PC-3 (cell line): ENCODE measurements at regions not wholly inside any gene's neighbourhood (a gene's known extent, or its start where the extent isn't known, plus 50 kb on each side); places are given as distances from the start of the nearest gene placed in this dataset.

Source experiments
- ATAC-seq: fragments of 200-7000 bp; cut with Tn5 transposase; 2 replicates; pipeline ENCODE4 v1.9.1; 2020; ENCODE audit warnings: mild to moderate bottlenecking, moderate library complexity
- BruUV-seq: library from RNA; stranded (reverse); fragments of 400-500 nt; replicated peaks from 2 replicates; lab custom pipeline; 2021; lab: Mats Ljungman, UMichigan
- CTCF ChIA-PET: fragments of 300-600 bp; sonication (Branson Sonifier 250); formaldehyde crosslinking; loops from one replicate; lab custom pipeline; 2022; ENCODE audit warnings: antibody characterized with exemption; lab: Charles Lee
- POLR2A ChIA-PET: fragments of 300-600 bp; sonication (Branson Sonifier 250); formaldehyde crosslinking; loops from one replicate; lab custom pipeline; 2022; ENCODE audit warnings: antibody characterized with exemption; ENCODE audit not compliant: unreplicated experiment; lab: Charles Lee
- DNase-seq: peaks from one replicate; pipeline ENCODE4 v3.0.0-alpha.2; 2015
- H2AFZ ChIP-seq: fragments of 300-600 bp; sonication (generic); 2 replicates; pipeline ENCODE4 v1.6.0; 2016; ENCODE audit warnings: antibody characterized with exemption, low read length
- H3F3A ChIP-seq: fragments of 300-600 bp; sonication (generic); one replicate; pipeline ENCODE4 v1.6.0; 2017; ENCODE audit warnings: antibody characterized with exemption, low read length, control low read depth, mild to moderate bottlenecking; ENCODE audit not compliant: unreplicated experiment
- H3K27ac ChIP-seq: fragments of 300-600 bp; sonication (generic); 2 replicates; pipeline ENCODE4 v1.5.1; 2016; ENCODE audit warnings: mild to moderate bottlenecking, low read length
- H3K27me3 ChIP-seq: fragments of 300-600 bp; sonication (generic); 2 replicates; pipeline ENCODE4 v1.6.1; 2016; ENCODE audit warnings: low read length, mixed read lengths
- H3K36me3 ChIP-seq: fragments of 300-600 bp; sonication (generic); 2 replicates; pipeline ENCODE4 v1.6.1; 2016; ENCODE audit warnings: low read depth, mixed run types, low read length, mixed read lengths
- H3K4me1 ChIP-seq: fragments of 300-600 bp; sonication (generic); 2 replicates; pipeline ENCODE4 v1.5.1; 2016; ENCODE audit warnings: low read length; ENCODE audit not compliant: insufficient read depth
- H3K4me2 ChIP-seq: fragments of 300-600 bp; sonication (generic); 2 replicates; pipeline ENCODE4 v1.6.0; 2016; ENCODE audit warnings: low read length
- H3K4me3 ChIP-seq: fragments of 300-600 bp; sonication (generic); 2 replicates; pipeline ENCODE4 v1.5.1; 2016; ENCODE audit warnings: mild to moderate bottlenecking, low read length, mixed read lengths
- H3K79me2 ChIP-seq: fragments of 300-600 bp; sonication (generic); 2 replicates; pipeline ENCODE4 v1.6.1; 2017; ENCODE audit warnings: low read length, mixed read lengths
- H3K9ac ChIP-seq: fragments of 300-600 bp; sonication (generic); 2 replicates; pipeline ENCODE4 v1.6.0; 2016; ENCODE audit warnings: mild to moderate bottlenecking, low read length
- H3K9me2 ChIP-seq: fragments of 300-600 bp; sonication (generic); replicated peaks from 2 replicates; pipeline ENCODE4 v1.6.1; 2016; ENCODE audit warnings: mixed run types, low read length, mixed read lengths
- H3K9me3 ChIP-seq: fragments of 300-600 bp; sonication (generic); 2 replicates; pipeline ENCODE4 v1.6.1; 2016; ENCODE audit warnings: low read length, mixed read lengths
- H4K20me1 ChIP-seq: fragments of 300-600 bp; sonication (generic); 2 replicates; pipeline ENCODE4 v1.6.1; 2016; ENCODE audit warnings: low read length, mixed read lengths
- EZH2 ChIP-seq: fragments of 300-600 bp; sonication (generic); IDR thresholded peaks from one replicate; pipeline ENCODE4 v1.6.1; 2017; ENCODE audit warnings: antibody characterized with exemption, mild to moderate bottlenecking, low read length; ENCODE audit not compliant: unreplicated experiment
- EZH2phosphoT487 ChIP-seq: fragments of 300-600 bp; sonication (generic); IDR thresholded peaks from 2 replicates; pipeline ENCODE4 v1.6.1; 2018; ENCODE audit warnings: mild to moderate bottlenecking, antibody characterized with exemption, low read length, borderline replicate concordance
- intact Hi-C: fragments of 100-400 bp; cut with micrococcal nuclease; formaldehyde crosslinking; loops from 2 replicates; pipeline ENCODE4 v1.9.0; 2023
- TF ChIP-seq, protein P1 (sequence below): fragments of 300-600 bp; sonication (generic); conservative IDR thresholded peaks from 2 replicates; pipeline ENCODE4 v1.5.1; 2017; ENCODE audit warnings: antibody characterized with exemption, low read depth, mild to moderate bottlenecking, low read length

DNA sequence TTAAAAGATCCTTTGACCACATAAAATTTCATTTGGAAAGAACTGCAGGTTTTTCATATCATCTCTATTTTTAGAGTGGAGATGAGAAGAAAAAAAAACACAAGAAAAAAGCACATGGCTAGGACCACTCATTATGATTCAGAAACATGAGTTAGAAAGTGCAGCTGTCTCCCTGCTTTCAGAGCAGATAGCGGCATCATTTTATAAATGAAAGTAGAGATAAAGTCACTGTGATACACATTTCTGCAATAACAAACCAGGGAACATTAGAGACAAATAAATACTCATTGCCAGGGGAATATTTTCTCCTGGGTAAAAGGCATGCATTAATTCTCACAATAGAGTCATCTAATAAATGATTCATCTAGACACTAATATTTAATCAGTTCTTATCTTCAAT is 87.5 kb upstream of the PLPPR4 start:
- Histone ChIP-seq H4K20me1 (no peaks in the 10 kb centered on the region), H2AFZ (0 out of 2 replicates have a peak overlapping the region, but pooled peaks have one; percentile 34), H3K4me1 (peaks cover 30% of the 10 kb centered on the region), H3K36me3 (no peaks in the 10 kb centered on the region), H3K9me3 (no peaks in the 10 kb centered on the region), H3K4me2 (peak overlapping the region; percentile 15), H3F3A (no peaks in the 10 kb centered on the region), H3K9me2 (no peaks in the 10 kb centered on the region), H3K27ac (no peak overlapping the region), H3K4me3 (no peak overlapping the region), H3K9ac (no peak overlapping the region), H3K79me2 (no peaks in the 10 kb centered on the region), H3K27me3 (no peaks in the 10 kb centered on the region)
- TF ChIP-seq EZH2phosphoT487: no peak
- TF ChIP-seq, protein P1, sequence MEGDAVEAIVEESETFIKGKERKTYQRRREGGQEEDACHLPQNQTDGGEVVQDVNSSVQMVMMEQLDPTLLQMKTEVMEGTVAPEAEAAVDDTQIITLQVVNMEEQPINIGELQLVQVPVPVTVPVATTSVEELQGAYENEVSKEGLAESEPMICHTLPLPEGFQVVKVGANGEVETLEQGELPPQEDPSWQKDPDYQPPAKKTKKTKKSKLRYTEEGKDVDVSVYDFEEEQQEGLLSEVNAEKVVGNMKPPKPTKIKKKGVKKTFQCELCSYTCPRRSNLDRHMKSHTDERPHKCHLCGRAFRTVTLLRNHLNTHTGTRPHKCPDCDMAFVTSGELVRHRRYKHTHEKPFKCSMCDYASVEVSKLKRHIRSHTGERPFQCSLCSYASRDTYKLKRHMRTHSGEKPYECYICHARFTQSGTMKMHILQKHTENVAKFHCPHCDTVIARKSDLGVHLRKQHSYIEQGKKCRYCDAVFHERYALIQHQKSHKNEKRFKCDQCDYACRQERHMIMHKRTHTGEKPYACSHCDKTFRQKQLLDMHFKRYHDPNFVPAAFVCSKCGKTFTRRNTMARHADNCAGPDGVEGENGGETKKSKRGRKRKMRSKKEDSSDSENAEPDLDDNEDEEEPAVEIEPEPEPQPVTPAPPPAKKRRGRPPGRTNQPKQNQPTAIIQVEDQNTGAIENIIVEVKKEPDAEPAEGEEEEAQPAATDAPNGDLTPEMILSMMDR: no peak
- BruUV-seq: no TSS peak
- peak; percentile 39 for ATAC-seq
- POLR2A ChIA-PET: interaction anchor here (0.6 kb wide), 1 partner anchor 292 kb away, joined by 4 read pairs; no protein-coding TSS in a partner anchor
- DNase-seq: peak; percentile 11
- CTCF ChIA-PET: no interaction called here
- intact Hi-C loops: loop anchor here (1.0 to 2.0 kb wide), 4 partner anchors 186 to 382 kb away; no protein-coding TSS in a partner anchor

DNA sequence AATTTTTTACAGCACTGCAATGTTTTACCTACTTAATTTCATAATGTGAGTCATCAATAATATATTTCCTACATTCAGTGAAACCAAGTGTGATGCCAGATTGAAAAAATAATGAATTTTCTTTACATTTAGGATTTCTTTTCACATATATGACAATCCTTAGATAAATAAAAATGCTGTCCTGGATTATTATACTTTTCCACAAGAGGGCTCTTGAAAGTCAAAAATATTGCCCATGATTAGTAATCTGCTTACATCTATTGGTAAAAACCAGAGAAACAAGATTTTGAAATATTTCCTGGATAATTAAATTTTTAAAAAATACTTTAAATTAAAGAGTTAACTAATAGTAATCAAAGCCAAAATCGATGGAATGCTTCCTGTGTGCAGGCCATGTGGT is 86.8 kb upstream of the PLPPR4 start:
- peak; percentile 57 for DNase-seq
- no peaks in the 10 kb centered on the region for H3K36me3 ChIP-seq
- no peak overlapping the region for H3K9ac ChIP-seq
- ATAC-seq: no peak; the same call in 1 of the 2 replicates
- no peaks in the 10 kb centered on the region for H3F3A ChIP-seq
- H3K79me2 ChIP-seq: no peaks in the 10 kb centered on the region
- BruUV-seq: no TSS peak
- intact Hi-C loops: loop anchor here (1.0 to 2.0 kb wide), 4 partner anchors 187 to 383 kb away; no protein-coding TSS in a partner anchor
- H3K27ac ChIP-seq: no peak overlapping the region
- CTCF ChIA-PET: no interaction called here
- no peaks in the 10 kb centered on the region for H3K9me3 ChIP-seq
- peaks cover 30% of the 10 kb centered on the region for H3K4me1 ChIP-seq
- H4K20me1 ChIP-seq: no peaks in the 10 kb centered on the region
- peak overlapping the region; percentile 15 for H3K4me2 ChIP-seq
- no peak overlapping the region for H3K4me3 ChIP-seq
- H2AFZ ChIP-seq: 0 out of 2 replicates have a peak overlapping the region, but pooled peaks have one; percentile 34
- H3K9me2 ChIP-seq: no peaks in the 10 kb centered on the region
- no peak for TF ChIP-seq EZH2
- TF ChIP-seq EZH2phosphoT487: no peak
- TF ChIP-seq, protein P1: peak; percentile 65
- H3K27me3 ChIP-seq: no peaks in the 10 kb centered on the region
- POLR2A ChIA-PET: no interaction called here

- Histone ChIP-seq H3K9me3 (no peaks in the 10 kb centered on the region), H3K27ac (no peak overlapping the region), H2AFZ (peak overlapping the region; percentile 95), H3K36me3 (no peaks in the 10 kb centered on the region), H3K9me2 (no peaks in the 10 kb centered on the region), H3K79me2 (no peaks in the 10 kb centered on the region), H4K20me1 (no peaks in the 10 kb centered on the region), H3K9ac (no peak overlapping the region), H3F3A (no peaks in the 10 kb centered on the region), H3K4me2 (no peak overlapping the region), H3K27me3 (no peaks in the 10 kb centered on the region), H3K4me3 (no peak overlapping the region), H3K4me1 (peaks cover 13% of the 10 kb centered on the region)
- no TSS peak for BruUV-seq
- ATAC-seq (peak; percentile 79), DNase-seq (peak; percentile 90)
- intact Hi-C loops: loop anchor here (1.0 to 2.0 kb wide), 4 partner anchors 301 to 557 kb away; no protein-coding TSS in a partner anchor
- CTCF ChIA-PET: interaction anchor here (1.0 kb wide), 1 partner anchor 300 kb away, joined by 3 read pairs; no protein-coding TSS in a partner anchor
- TF ChIP-seq, protein P1: peak; percentile 92
- no peak for TF ChIP-seq EZH2phosphoT487
- POLR2A ChIA-PET: no interaction called here
Measured at GRCh38 chr1:99180343-99180808, 83.9 kb upstream of the PLPPR4 start.
